ENCODE measurements at regions not wholly inside any gene's neighbourhood (a gene's known extent, or its start where the extent isn't known, plus 50 kb on each side); places are given as distances from the start of the nearest gene placed in this dataset.

DNA sequence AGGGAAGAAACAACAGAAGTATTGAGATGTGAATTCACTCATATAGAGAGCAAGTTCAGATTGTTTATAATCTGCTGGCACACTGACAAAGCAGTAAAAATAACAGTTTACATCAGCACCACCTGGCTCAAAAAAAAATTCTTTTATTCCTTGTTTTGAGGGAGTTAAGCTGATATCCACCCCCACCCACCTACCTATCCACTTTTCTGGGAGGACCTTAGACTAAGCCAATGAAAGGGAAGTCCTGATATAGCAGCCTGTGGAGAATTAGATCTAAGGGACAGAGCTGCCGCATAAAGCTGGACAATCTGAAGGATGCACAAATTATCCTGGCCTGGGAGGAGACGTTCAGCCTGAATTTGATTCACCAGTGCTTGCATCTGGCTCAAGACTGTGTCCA, 264.5 kb downstream of the RCHY1 start (continued):
- no peak for TF ChIP-seq ZNF235 (CRISPR knock-in tag; IDR thresholded peaks at IDR 0.05; ENCODE audit: borderline replicate concordance)

DNA sequence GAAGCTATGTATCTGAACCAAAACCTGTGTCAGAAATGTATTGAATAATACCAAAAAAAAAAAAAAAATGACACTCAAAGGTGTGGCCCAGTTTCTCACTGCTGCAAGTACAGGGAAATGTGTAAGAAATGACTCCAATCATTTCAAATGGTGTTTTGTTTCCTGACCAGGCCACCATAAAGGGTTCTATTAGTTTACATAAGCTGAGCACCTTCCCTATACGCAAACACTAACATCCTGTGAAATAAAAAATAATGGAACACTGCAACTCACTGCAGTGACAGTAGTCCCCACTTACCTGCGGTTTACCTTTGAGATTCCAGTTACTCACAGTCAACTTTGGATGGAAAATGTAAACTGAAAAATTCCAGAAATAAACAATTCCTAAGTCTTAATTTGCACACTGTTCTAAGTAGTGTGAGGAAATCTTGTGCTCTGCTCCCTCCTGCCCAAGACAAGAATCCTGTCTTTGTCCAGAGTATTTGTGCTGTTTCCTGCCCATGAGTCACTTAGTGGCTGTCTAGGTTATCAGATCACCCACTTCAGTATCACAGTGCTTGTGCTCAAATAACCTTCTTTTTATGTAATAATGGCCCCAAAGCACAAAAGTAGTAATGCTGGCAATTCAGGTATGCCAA, 265.3 kb downstream of the RCHY1 start:
- intact Hi-C loops (cut with micrococcal nuclease; ENCODE audit: unreplicated experiment) = no loop called here
- no peak for FAIRE-seq
- Histone ChIP-seq H3K4me2 (ENCODE audit: low read depth, low read length) (no peak overlapping the region), H3K27ac (ENCODE audit: extremely low read length, insufficient read depth, low read length) (no peak overlapping the region), H3K36me3 (replicated peaks in 1 of 2; ENCODE audit: control insufficient read depth in 1 of 2, insufficient read depth in 2 of 2, low read length in 2 of 2) (no peaks in the 10 kb centered on the region), H3K9ac (ENCODE audit: insufficient read depth, low read depth, low read length) (no peak overlapping the region), H3K4me3 (replicated peaks in 1 of 3; ENCODE audit: insufficient read depth in 1 of 3, low read depth in 2 of 3, low read length in 3 of 3) (no peak overlapping the region), H2AFZ (ENCODE audit: low read length) (no peak overlapping the region), H3K27me3 (ENCODE audit: control insufficient read depth in 1 of 2, insufficient read depth in 2 of 2, low read length in 2 of 2) (no peaks in the 10 kb centered on the region; a peak in 1 of 5 replicates), H3K79me2 (ENCODE audit: insufficient read depth, low read length) (no peaks in the 10 kb centered on the region), H3K9me3 (ENCODE audit: low read length) (no peaks in the 10 kb centered on the region), H3K4me1 (ENCODE audit: insufficient read depth, low read length) (no peaks in the 10 kb centered on the region), H4K20me1 (ENCODE audit: insufficient read depth, low read length) (no peaks in the 10 kb centered on the region)
- no TSS peak for BruUV-seq (replicated peaks)
- POLR2A ChIA-PET = no interaction called here
- WGBS (ENCODE audit: low lambda C conversion rate) = 0% methylated on average over 2 of the region's 2 CpGs
- no peak for TF ChIP-seq PPARG (CRISPR knock-in tag; conservative IDR thresholded peaks at IDR 0.05)
- TF ChIP-seq GLI4 (CRISPR knock-in tag; IDR thresholded peaks at IDR 0.05; ENCODE audit: borderline replicate concordance) = no peak
- no peak for TF ChIP-seq ZNF292 (CRISPR knock-in tag; IDR thresholded peaks at IDR 0.05; ENCODE audit: borderline replicate concordance, low read depth)
- no peak for TF ChIP-seq SSRP1 (CRISPR knock-in tag; IDR thresholded peaks at IDR 0.05)
- TF ChIP-seq ESRRA (CRISPR knock-in tag; IDR thresholded peaks at IDR 0.05; ENCODE audit: low read depth) = no peak
- no peak for TF ChIP-seq ZNF124 (CRISPR knock-in tag; IDR thresholded peaks at IDR 0.05)
- TF ChIP-seq, protein P1, sequence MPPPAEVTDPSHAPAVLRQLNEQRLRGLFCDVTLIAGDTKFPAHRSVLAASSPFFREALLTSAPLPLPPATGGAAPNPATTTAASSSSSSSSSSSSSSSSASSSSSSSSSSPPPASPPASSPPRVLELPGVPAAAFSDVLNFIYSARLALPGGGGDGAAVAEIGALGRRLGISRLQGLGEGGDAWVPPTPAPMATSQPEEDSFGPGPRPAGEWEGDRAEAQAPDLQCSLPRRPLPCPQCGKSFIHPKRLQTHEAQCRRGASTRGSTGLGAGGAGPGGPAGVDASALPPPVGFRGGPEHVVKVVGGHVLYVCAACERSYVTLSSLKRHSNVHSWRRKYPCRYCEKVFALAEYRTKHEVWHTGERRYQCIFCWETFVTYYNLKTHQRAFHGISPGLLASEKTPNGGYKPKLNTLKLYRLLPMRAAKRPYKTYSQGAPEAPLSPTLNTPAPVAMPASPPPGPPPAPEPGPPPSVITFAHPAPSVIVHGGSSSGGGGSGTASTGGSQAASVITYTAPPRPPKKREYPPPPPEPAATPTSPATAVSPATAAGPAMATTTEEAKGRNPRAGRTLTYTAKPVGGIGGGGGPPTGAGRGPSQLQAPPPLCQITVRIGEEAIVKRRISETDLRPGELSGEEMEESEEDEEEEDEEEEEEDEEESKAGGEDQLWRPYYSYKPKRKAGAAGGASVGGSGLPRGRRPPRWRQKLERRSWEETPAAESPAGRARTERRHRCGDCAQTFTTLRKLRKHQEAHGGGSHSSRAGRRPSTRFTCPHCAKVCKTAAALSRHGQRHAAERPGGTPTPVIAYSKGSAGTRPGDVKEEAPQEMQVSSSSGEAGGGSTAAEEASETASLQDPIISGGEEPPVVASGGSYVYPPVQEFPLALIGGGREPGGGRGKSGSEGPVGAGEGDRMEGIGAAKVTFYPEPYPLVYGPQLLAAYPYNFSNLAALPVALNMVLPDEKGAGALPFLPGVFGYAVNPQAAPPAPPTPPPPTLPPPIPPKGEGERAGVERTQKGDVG (CRISPR knock-in tag; IDR thresholded peaks at IDR 0.05; ENCODE audit: borderline replicate concordance) = no peak
- TF ChIP-seq KDM4B (CRISPR knock-in tag; IDR thresholded peaks at IDR 0.05) = no peak
- no peak for TF ChIP-seq MED13 (CRISPR knock-in tag; IDR thresholded peaks at IDR 0.05)
- no peak for ATAC-seq
- CTCF ChIA-PET (ENCODE audit: low intra/inter-chr PET ratio, low total read pairs) = no interaction called here
- DNase-seq (ENCODE audit: low spot score) = no peak
- in situ Hi-C loops (cut with HindIII; ENCODE audit: extremely low pct_ligation_motif_present, low pct_unique_long_range_greater_than_20kb) = no loop called here
